HG03045 (cell line): ENCODE measurements at regions not wholly inside any gene's neighbourhood (a gene's known extent, or its start where the extent isn't known, plus 50 kb on each side); places are given as distances from the start of the nearest gene placed in this dataset.

Experiments used
- ATAC-seq: cut with Tn5 transposase; IDR thresholded peaks from one replicate; pipeline ENCODE4 v1.9.1; 2021; ENCODE audit warnings: mild to moderate bottlenecking, moderate library complexity; ENCODE audit not compliant: unreplicated experiment

GRCh38 chr16:85419503-85420408 lies 193.4 kb upstream of the GSE1 start:
- no peak for ATAC-seq

GRCh38 chr16:85420501-85421337 lies 192.4 kb upstream of the GSE1 start:
- no peak for ATAC-seq

- no peak for ATAC-seq
Observed at GRCh38 chr16:85421338-85422195, 191.6 kb upstream of the GSE1 start.

- no peak for ATAC-seq
Observed at GRCh38 chr16:85422196-85422631, 190.9 kb upstream of the GSE1 start.

GRCh38 chr16:85422632-85423550 lies 190.2 kb upstream of the GSE1 start:
- no peak for ATAC-seq

- no peak for ATAC-seq
Observed at GRCh38 chr16:85423631-85424030, 189.5 kb upstream of the GSE1 start.

GRCh38 chr16:85424260-85425073 lies 188.7 kb upstream of the GSE1 start:
- no peak for ATAC-seq

- ATAC-seq, result no peak
Observed at GRCh38 chr16:85425074-85425662, 188.0 kb upstream of the GSE1 start.

GRCh38 chr16:85426806-85427205 lies 186.3 kb upstream of the GSE1 start:
- ATAC-seq, result no peak

GRCh38 chr16:85428168-85428898 lies 184.8 kb upstream of the GSE1 start:
- ATAC-seq, result no peak

GRCh38 chr16:85428899-85429775 lies 184.0 kb upstream of the GSE1 start:
- no peak for ATAC-seq

- ATAC-seq, result no peak
Observed at GRCh38 chr16:85429776-85430522, 183.2 kb upstream of the GSE1 start.

- no peak for ATAC-seq
Observed at GRCh38 chr16:85430523-85431421, 182.3 kb upstream of the GSE1 start.

- no peak for ATAC-seq
Observed at GRCh38 chr16:85431431-85432124, 181.5 kb upstream of the GSE1 start.

GRCh38 chr16:85432606-85433005 lies 180.5 kb upstream of the GSE1 start:
- no peak for ATAC-seq
